ENCODE measurements at regions not wholly inside any gene's neighbourhood (a gene's known extent, or its start where the extent isn't known, plus 50 kb on each side); places are given as distances from the start of the nearest gene placed in this dataset.

GRCh38 chr5:97364731-97365130 is 181.7 kb upstream of the RIOK2 start:
- TF ChIP-seq TCF7 (CRISPR knock-in tag; IDR thresholded peaks at IDR 0.05; ENCODE audit: low read depth) (no peak), HMGXB4 (CRISPR knock-in tag; IDR thresholded peaks at IDR 0.05) (no peak), GABPB1 (CRISPR knock-in tag; IDR thresholded peaks at IDR 0.05) (no peak), ZNF671 (CRISPR knock-in tag; IDR thresholded peaks at IDR 0.05) (no peak), AFF4 (CRISPR knock-in tag; IDR thresholded peaks at IDR 0.05; ENCODE audit: borderline replicate concordance) (no peak), TEAD1 (CRISPR knock-in tag; IDR thresholded peaks at IDR 0.05) (no peak), IRF2 (CRISPR knock-in tag; IDR thresholded peaks at IDR 0.05; ENCODE audit: borderline replicate concordance, low read depth) (no peak), CREB1 (CRISPR knock-in tag; IDR thresholded peaks at IDR 0.05) (no peak), FOXP4 (CRISPR knock-in tag; IDR thresholded peaks at IDR 0.05) (no peak)
- TF ChIP-seq, protein P1, sequence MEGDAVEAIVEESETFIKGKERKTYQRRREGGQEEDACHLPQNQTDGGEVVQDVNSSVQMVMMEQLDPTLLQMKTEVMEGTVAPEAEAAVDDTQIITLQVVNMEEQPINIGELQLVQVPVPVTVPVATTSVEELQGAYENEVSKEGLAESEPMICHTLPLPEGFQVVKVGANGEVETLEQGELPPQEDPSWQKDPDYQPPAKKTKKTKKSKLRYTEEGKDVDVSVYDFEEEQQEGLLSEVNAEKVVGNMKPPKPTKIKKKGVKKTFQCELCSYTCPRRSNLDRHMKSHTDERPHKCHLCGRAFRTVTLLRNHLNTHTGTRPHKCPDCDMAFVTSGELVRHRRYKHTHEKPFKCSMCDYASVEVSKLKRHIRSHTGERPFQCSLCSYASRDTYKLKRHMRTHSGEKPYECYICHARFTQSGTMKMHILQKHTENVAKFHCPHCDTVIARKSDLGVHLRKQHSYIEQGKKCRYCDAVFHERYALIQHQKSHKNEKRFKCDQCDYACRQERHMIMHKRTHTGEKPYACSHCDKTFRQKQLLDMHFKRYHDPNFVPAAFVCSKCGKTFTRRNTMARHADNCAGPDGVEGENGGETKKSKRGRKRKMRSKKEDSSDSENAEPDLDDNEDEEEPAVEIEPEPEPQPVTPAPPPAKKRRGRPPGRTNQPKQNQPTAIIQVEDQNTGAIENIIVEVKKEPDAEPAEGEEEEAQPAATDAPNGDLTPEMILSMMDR (IDR thresholded peaks at IDR 0.05) = no peak

Data from WTC11 (cell line).